K562 (cell line): ENCODE measurements at regions not wholly inside any gene's neighbourhood (a gene's known extent, or its start where the extent isn't known, plus 50 kb on each side); places are given as distances from the start of the nearest gene placed in this dataset.

ENCODE experiments used
- ATAC-seq: fragments of 200-7000 bp; cut with Tn5 transposase; 3 replicates; pipeline ENCODE4 v1.9.1; 2020; ENCODE audit warnings: moderate library complexity
- BruUV-seq: library from RNA; stranded (reverse); fragments of 400-500 nt; replicated peaks from 2 replicates; lab custom pipeline; 2021; lab: Mats Ljungman, UMichigan
- CTCF ChIA-PET: fragments of 300-600 bp; formaldehyde crosslinking; extraction: SDS; loops from one replicate; lab custom pipeline; 2021; ENCODE audit warnings: low intra/inter-chr PET ratio; lab: Yijun Ruan, JAX
- POLR2A ChIA-PET: fragments of 300-600, 350-650 bp; sonication (Branson Sonifier 250); formaldehyde crosslinking; extraction: SDS; loops from one replicate; lab custom pipeline; 2021; ENCODE audit warnings: antibody characterized with exemption, inconsistent platforms; lab: Yijun Ruan, JAX
- DNase-seq, 4 experiments: peaks; one replicate each; pipeline versions ENCODE4 v3.0.0 to v3.0.0-alpha.2; 2011 to 2018; ENCODE audit warnings: low spot score in 3 of 4, mixed read lengths in 3 of 4; ENCODE audit errors: extremely low read depth in 1 of 4
- FAIRE-seq: peaks from 2 replicates; lab custom pipeline; 2011; peaks lifted over from hg19 to GRCh38; lab: Jason Lieb, UNC
- H2AFZ ChIP-seq: 2 replicates; pipeline ENCODE4 v1.6.0; 2011; ENCODE audit warnings: low read depth, low read length, control low read depth, inconsistent platforms
- H3K27ac ChIP-seq: fragments of 200-600 bp; 3 replicates; pipeline ENCODE4 v1.8.0; 2011; ENCODE audit warnings: low read depth, mild to moderate bottlenecking, control low read depth, inconsistent platforms, low read length, moderate library complexity, mixed read lengths; ENCODE audit errors: extremely low read depth
- H3K27me3 ChIP-seq, 2 experiments: fragments of 300-600 bp in 1 of 2; 2 replicates in 1 of 2; 3 replicates in 1 of 2; pipeline versions ENCODE4 v1.6.0 to v1.8.0; 2011; ENCODE audit warnings: inconsistent platforms in 2 of 2, low read length in 2 of 2, mild to moderate bottlenecking in 1 of 2, mixed read lengths in 1 of 2, moderate library complexity in 1 of 2; ENCODE audit not compliant: control insufficient read depth in 2 of 2, insufficient read depth in 2 of 2
- H3K36me3 ChIP-seq: fragments of 300-600 bp; 3 replicates; pipeline ENCODE4 v1.8.0; 2011; ENCODE audit warnings: mild to moderate bottlenecking, low read length, inconsistent platforms; ENCODE audit not compliant: control insufficient read depth, insufficient read depth
- H3K4me1 ChIP-seq, 2 experiments: fragments of 200-600 bp in 1 of 2; replicated peaks in 1 of 2; 2 replicates in 1 of 2; 3 replicates in 1 of 2; pipeline versions ENCODE4 v1.5.1 to v1.8.0; 2011; ENCODE audit warnings: inconsistent platforms in 2 of 2, low read length in 2 of 2, mild to moderate bottlenecking in 1 of 2, mixed read lengths in 1 of 2, moderate library complexity in 1 of 2; ENCODE audit not compliant: control insufficient read depth in 2 of 2, insufficient read depth in 2 of 2
- H3K4me2 ChIP-seq: 2 replicates; pipeline ENCODE4 v1.6.1; 2011; ENCODE audit warnings: low read length, control low read depth, inconsistent platforms, mixed read lengths; ENCODE audit not compliant: insufficient read depth
- H3K4me3 ChIP-seq: fragments of 200-600 bp; sonication (generic), shearing (Covaris generic); 2 replicates; pipeline ENCODE4 v1.5.1; 2016; ENCODE audit warnings: control low read depth, inconsistent platforms
- H3K79me2 ChIP-seq: fragments of 200-600 bp; 3 replicates; pipeline ENCODE4 v1.8.0; 2011; ENCODE audit warnings: low read length, inconsistent platforms; ENCODE audit not compliant: control insufficient read depth, insufficient read depth
- H3K9ac ChIP-seq, 2 experiments: 2 replicates each; pipeline versions ENCODE4 v1.6.0 to v1.6.1; 2011; ENCODE audit warnings: low read depth in 2 of 2, low read length in 2 of 2, control low read depth in 1 of 2, inconsistent platforms in 1 of 2, mild to moderate bottlenecking in 1 of 2, mixed read lengths in 1 of 2; ENCODE audit not compliant: insufficient read depth in 1 of 2
- H3K9me1 ChIP-seq: one replicate; pipeline ENCODE4 v1.6.0; 2011; ENCODE audit warnings: inconsistent platforms, mild to moderate bottlenecking, low read length, moderate library complexity; ENCODE audit not compliant: control insufficient read depth, insufficient read depth
- H3K9me3 ChIP-seq: replicated peaks from 2 replicates; pipeline ENCODE4 v1.5.1; 2011; ENCODE audit warnings: low read depth, low read length, inconsistent platforms; ENCODE audit not compliant: control insufficient read depth, insufficient read depth
- H4K20me1 ChIP-seq: replicated peaks from 2 replicates; pipeline ENCODE4 v1.6.1; 2011; ENCODE audit warnings: low read length, inconsistent platforms, mixed read lengths; ENCODE audit not compliant: control insufficient read depth, insufficient read depth
- ARID2 ChIP-seq: fragments of 450-650 bp; IDR thresholded peaks from 2 replicates; pipeline ENCODE4 v1.6.1; 2017; ENCODE audit warnings: antibody characterized with exemption, mild to moderate bottlenecking
- ATF7 ChIP-seq: fragments of 450-650 bp; IDR thresholded peaks from 2 replicates; pipeline ENCODE4 v1.7.1; 2014; ENCODE audit warnings: mild to moderate bottlenecking, moderate library complexity
- ELF2 ChIP-seq: fragments of 250-450 bp; sonication (Bioruptor Pico); IDR thresholded peaks from 2 replicates; pipeline ENCODE4 v1.5.0; 2021; ENCODE audit warnings: mild to moderate bottlenecking
- FOXA3 ChIP-seq, 2 experiments: fragments of 450-650 bp in 1 of 2; sonication (generic) in 1 of 2; formaldehyde crosslinking; IDR thresholded peaks in 1 of 2; conservative IDR thresholded peaks in 1 of 2; 2 replicates each; pipeline versions ENCODE4 v1.4.0 to v1.8.0; 2020 to 2022; ENCODE audit warnings: mild to moderate bottlenecking in 2 of 2, missing genetic modification reagents in 1 of 2
- ILK ChIP-seq: fragments of 450-650 bp; IDR thresholded peaks from 2 replicates; pipeline ENCODE4 v1.6.1; 2016; ENCODE audit warnings: missing genetic modification characterization, low read depth, mild to moderate bottlenecking, missing compliant biosample characterization, moderate library complexity, borderline replicate concordance
- KAT8 ChIP-seq: fragments of 450-650 bp; IDR thresholded peaks from 2 replicates; pipeline ENCODE4 v1.6.1; 2016; ENCODE audit warnings: low read depth, mild to moderate bottlenecking
- NCOA2 ChIP-seq, 2 experiments: fragments of 450-650 bp; IDR thresholded peaks; 2 replicates each; pipeline ENCODE4 v1.6.1; 2018; ENCODE audit warnings: mild to moderate bottlenecking in 2 of 2, moderate library complexity in 1 of 2; ENCODE audit not compliant: partially characterized antibody in 2 of 2
- POU5F1 ChIP-seq: fragments of 150-350 bp; IDR thresholded peaks from 2 replicates; pipeline ENCODE4 v1.6.1; 2014; ENCODE audit warnings: borderline replicate concordance, low read length, low read depth, mild to moderate bottlenecking; ENCODE audit not compliant: partially characterized antibody
- TAF7 ChIP-seq: fragments of 450-650 bp; IDR thresholded peaks from 2 replicates; pipeline ENCODE4 v1.6.1; 2016; ENCODE audit warnings: missing genetic modification characterization, missing compliant biosample characterization
- ZNF197 ChIP-seq: fragments of 200-800 bp; sonication (Bioruptor generic); IDR thresholded peaks from 2 replicates; pipeline ENCODE4 v1.6.1; 2016; ENCODE audit warnings: low read depth, missing genetic modification characterization, missing compliant biosample characterization
- WGBS: fragments of 100-300 bp; shearing (Covaris generic); methylation state at CpG from one replicate; pipeline ENCODE4 v1.1.6; 2016; ENCODE audit warnings: low coverage, mixed read lengths; ENCODE audit not compliant: insufficient coverage; ENCODE audit errors: missing lambda C conversion rate; 5-methylcytosine and 5-hydroxymethylcytosine counted together
- in situ Hi-C: fragments of 300-500 bp; cut with MboI; formaldehyde crosslinking; loops from 4 replicates; pipeline ENCODE4 v1.15.0; 2018; ENCODE audit warnings: inconsistent platforms, mixed read lengths
- intact Hi-C: fragments of 100-400 bp; cut with micrococcal nuclease; formaldehyde crosslinking; loops from 2 replicates; pipeline ENCODE4 v1.14.2; 2022
- TF ChIP-seq, protein P1 (sequence below): fragments of 450-650 bp; conservative IDR thresholded peaks from 2 replicates; pipeline ENCODE4 v1.6.1; 2016; ENCODE audit warnings: missing genetic modification characterization, low read depth, mild to moderate bottlenecking, missing compliant biosample characterization, moderate library complexity
- TF ChIP-seq, protein P2 (sequence below): fragments of 250-450 bp; sonication (Bioruptor Pico); IDR thresholded peaks from 2 replicates; pipeline ENCODE4 v1.4.0; 2020; ENCODE audit warnings: borderline replicate concordance
- TF ChIP-seq, protein P3 (sequence below): sonication (generic); formaldehyde crosslinking; IDR thresholded peaks from 2 replicates; pipeline ENCODE4 v1.8.0; 2022; ENCODE audit warnings: mild to moderate bottlenecking, missing genetic modification reagents, borderline replicate concordance
- TF ChIP-seq, protein P4 (sequence below): fragments of 450-650 bp; formaldehyde crosslinking; IDR thresholded peaks from 2 replicates; pipeline ENCODE4 v1.4.0; 2020; ENCODE audit warnings: mild to moderate bottlenecking, moderate library complexity
- TF ChIP-seq, protein P5 (sequence below): IDR thresholded peaks from 2 replicates; pipeline ENCODE4 v1.6.1; 2014; ENCODE audit warnings: antibody characterized with exemption

DNA sequence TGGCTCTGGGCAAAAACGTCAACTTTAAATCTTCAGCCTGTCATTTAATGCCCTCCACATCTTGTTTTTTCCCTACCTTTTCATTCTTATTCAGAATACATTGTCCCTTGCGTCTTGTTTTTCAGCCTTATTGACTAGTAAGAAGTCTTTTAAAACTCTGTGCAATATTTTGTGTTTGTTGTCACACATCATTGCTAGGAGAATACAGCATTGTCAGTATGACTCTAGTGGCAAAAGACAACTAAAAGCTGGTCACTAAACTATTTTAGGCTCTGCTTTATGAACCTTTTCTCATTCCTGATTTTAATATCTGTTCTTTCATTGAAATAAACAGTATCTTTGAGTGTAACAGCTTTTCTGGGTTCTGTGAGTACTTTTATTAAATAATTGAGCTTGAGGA, 447.8 kb upstream of the CCDC179 start:
- H3K4me3 ChIP-seq: no peak overlapping the region
- ChIA-PET POLR2A (no interaction called here), CTCF (no interaction called here)
- intact Hi-C loops (no loop called here), in situ Hi-C loops (no loop called here)
- FAIRE-seq (no peak), DNase-seq (no peak), ATAC-seq (no peak)
- H3K27me3 ChIP-seq: no peaks in the 10 kb centered on the region
- H3K9me3 ChIP-seq: no peaks in the 10 kb centered on the region
- no peaks in the 10 kb centered on the region for H3K4me1 ChIP-seq
- H3K9me1 ChIP-seq: no peaks in the 10 kb centered on the region
- H3K36me3 ChIP-seq: no peaks in the 10 kb centered on the region
- H2AFZ ChIP-seq: no peak overlapping the region
- WGBS: 0% methylated on average over 2 of the region's 2 CpGs
- H3K4me2 ChIP-seq: no peak overlapping the region
- no peak overlapping the region for H3K9ac ChIP-seq
- no peak for TF ChIP-seq POU5F1
- no peak for TF ChIP-seq NCOA2 (IDR thresholded peaks at IDR 0.05; ENCODE audit: partially characterized antibody in 2 of 2)
- no peak for TF ChIP-seq ILK (tag)
- no peak for TF ChIP-seq ARID2
- TF ChIP-seq, protein P1, sequence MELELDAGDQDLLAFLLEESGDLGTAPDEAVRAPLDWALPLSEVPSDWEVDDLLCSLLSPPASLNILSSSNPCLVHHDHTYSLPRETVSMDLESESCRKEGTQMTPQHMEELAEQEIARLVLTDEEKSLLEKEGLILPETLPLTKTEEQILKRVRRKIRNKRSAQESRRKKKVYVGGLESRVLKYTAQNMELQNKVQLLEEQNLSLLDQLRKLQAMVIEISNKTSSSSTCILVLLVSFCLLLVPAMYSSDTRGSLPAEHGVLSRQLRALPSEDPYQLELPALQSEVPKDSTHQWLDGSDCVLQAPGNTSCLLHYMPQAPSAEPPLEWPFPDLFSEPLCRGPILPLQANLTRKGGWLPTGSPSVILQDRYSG (tag): no peak
- TF ChIP-seq KAT8: no peak
- TF ChIP-seq, protein P2, sequence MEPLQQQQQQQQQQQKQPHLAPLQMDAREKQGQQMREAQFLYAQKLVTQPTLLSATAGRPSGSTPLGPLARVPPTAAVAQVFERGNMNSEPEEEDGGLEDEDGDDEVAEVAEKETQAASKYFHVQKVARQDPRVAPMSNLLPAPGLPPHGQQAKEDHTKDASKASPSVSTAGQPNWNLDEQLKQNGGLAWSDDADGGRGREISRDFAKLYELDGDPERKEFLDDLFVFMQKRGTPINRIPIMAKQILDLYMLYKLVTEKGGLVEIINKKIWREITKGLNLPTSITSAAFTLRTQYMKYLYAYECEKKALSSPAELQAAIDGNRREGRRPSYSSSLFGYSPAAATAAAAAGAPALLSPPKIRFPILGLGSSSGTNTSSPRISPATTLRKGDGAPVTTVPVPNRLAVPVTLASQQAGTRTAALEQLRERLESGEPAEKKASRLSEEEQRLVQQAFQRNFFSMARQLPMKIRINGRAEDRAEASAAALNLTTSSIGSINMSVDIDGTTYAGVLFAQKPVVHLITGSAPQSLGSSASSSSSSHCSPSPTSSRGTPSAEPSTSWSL (CRISPR knock-in tag): no peak
- TF ChIP-seq ATF7: no peak
- TF ChIP-seq, protein P3, sequence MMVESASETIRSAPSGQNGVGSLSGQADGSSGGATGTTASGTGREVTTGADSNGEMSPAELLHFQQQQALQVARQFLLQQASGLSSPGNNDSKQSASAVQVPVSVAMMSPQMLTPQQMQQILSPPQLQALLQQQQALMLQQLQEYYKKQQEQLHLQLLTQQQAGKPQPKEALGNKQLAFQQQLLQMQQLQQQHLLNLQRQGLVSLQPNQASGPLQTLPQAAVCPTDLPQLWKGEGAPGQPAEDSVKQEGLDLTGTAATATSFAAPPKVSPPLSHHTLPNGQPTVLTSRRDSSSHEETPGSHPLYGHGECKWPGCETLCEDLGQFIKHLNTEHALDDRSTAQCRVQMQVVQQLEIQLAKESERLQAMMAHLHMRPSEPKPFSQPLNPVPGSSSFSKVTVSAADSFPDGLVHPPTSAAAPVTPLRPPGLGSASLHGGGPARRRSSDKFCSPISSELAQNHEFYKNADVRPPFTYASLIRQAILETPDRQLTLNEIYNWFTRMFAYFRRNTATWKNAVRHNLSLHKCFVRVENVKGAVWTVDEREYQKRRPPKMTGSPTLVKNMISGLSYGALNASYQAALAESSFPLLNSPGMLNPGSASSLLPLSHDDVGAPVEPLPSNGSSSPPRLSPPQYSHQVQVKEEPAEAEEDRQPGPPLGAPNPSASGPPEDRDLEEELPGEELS (CRISPR knock-in tag): no peak
- no peak for TF ChIP-seq ELF2
- TF ChIP-seq, protein P4, sequence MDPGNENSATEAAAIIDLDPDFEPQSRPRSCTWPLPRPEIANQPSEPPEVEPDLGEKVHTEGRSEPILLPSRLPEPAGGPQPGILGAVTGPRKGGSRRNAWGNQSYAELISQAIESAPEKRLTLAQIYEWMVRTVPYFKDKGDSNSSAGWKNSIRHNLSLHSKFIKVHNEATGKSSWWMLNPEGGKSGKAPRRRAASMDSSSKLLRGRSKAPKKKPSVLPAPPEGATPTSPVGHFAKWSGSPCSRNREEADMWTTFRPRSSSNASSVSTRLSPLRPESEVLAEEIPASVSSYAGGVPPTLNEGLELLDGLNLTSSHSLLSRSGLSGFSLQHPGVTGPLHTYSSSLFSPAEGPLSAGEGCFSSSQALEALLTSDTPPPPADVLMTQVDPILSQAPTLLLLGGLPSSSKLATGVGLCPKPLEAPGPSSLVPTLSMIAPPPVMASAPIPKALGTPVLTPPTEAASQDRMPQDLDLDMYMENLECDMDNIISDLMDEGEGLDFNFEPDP (CRISPR knock-in tag): no peak
- no peak for TF ChIP-seq ZNF197 (CRISPR knock-in tag)
- TF ChIP-seq, protein P5, sequence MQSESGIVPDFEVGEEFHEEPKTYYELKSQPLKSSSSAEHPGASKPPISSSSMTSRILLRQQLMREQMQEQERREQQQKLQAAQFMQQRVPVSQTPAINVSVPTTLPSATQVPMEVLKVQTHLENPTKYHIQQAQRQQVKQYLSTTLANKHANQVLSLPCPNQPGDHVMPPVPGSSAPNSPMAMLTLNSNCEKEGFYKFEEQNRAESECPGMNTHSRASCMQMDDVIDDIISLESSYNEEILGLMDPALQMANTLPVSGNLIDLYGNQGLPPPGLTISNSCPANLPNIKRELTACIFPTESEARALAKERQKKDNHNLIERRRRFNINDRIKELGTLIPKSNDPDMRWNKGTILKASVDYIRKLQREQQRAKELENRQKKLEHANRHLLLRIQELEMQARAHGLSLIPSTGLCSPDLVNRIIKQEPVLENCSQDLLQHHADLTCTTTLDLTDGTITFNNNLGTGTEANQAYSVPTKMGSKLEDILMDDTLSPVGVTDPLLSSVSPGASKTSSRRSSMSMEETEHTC: no peak
- TF ChIP-seq FOXA3 (CRISPR knock-in tag; conservative IDR thresholded peaks at IDR 0.05 in 1 of 2, IDR thresholded peaks at IDR 0.05 in 1 of 2): no peak
- TF ChIP-seq TAF7 (tag): no peak
- no peaks in the 10 kb centered on the region for H4K20me1 ChIP-seq
- no peaks in the 10 kb centered on the region for H3K79me2 ChIP-seq
- BruUV-seq: no TSS peak
- no peak overlapping the region for H3K27ac ChIP-seq
